K562 (cell line): ENCODE measurements at regions not wholly inside any gene's neighbourhood (a gene's known extent, or its start where the extent isn't known, plus 50 kb on each side); places are given as distances from the start of the nearest gene placed in this dataset.

Source experiments
- MAFK ChIP-seq: IDR thresholded peaks from 2 replicates; pipeline ENCODE4 v1.6.1; 2011; ENCODE audit warnings: low read length, improper control_type of control experiment
- MAX ChIP-seq: sonication (generic); formaldehyde crosslinking; IDR thresholded peaks from 2 replicates; pipeline ENCODE4 v1.9.0; 2022; ENCODE audit warnings: mild to moderate bottlenecking, missing genetic modification reagents
- MYC ChIP-seq, 2 experiments: fragments of 250-450 bp in 1 of 2; sonication (Bioruptor Pico) in 1 of 2; IDR thresholded peaks; 2 replicates each; pipeline versions ENCODE4 v1.5.1 to v1.6.1; 2012 to 2021; ENCODE audit warnings: low read depth in 2 of 2, borderline replicate concordance in 1 of 2, improper control_type of control experiment in 1 of 2, low read length in 1 of 2, mild to moderate bottlenecking in 1 of 2, moderate library complexity in 1 of 2
- NFRKB ChIP-seq: fragments of 450-650 bp; IDR thresholded peaks from 2 replicates; pipeline ENCODE4 v1.6.1; 2016; ENCODE audit warnings: low read depth
- SPI1 ChIP-seq: IDR thresholded peaks from 2 replicates; pipeline ENCODE4 v1.6.1; 2011; ENCODE audit warnings: low read depth, low read length, control low read depth, borderline replicate concordance
- TF ChIP-seq, protein P1 (sequence below), 3 experiments: IDR thresholded peaks in 2 of 3; conservative IDR thresholded peaks in 1 of 3; 2 replicates each; pipeline ENCODE4 v1.5.1; 2011 to 2012; ENCODE audit warnings: low read length in 3 of 3, mild to moderate bottlenecking in 3 of 3, control low read depth in 2 of 3, improper control_type of control experiment in 1 of 3, inconsistent platforms in 1 of 3, low read depth in 1 of 3, mixed read lengths in 1 of 3, moderate library complexity in 1 of 3; ENCODE audit not compliant: insufficient read depth in 2 of 3
- TF ChIP-seq, protein P2 (sequence below): sonication (generic); formaldehyde crosslinking; IDR thresholded peaks from 2 replicates; pipeline ENCODE4 v1.5.0; 2020; ENCODE audit warnings: missing genetic modification reagents
- TF ChIP-seq, protein P3 (sequence below): fragments of 450-650 bp; IDR thresholded peaks from 2 replicates; pipeline ENCODE4 v1.6.1; 2017; ENCODE audit warnings: antibody characterized with exemption, mild to moderate bottlenecking

GRCh38 chr3:73797311-73797710 is 172.6 kb upstream of the PDZRN3 start:
- TF ChIP-seq, protein P1, sequence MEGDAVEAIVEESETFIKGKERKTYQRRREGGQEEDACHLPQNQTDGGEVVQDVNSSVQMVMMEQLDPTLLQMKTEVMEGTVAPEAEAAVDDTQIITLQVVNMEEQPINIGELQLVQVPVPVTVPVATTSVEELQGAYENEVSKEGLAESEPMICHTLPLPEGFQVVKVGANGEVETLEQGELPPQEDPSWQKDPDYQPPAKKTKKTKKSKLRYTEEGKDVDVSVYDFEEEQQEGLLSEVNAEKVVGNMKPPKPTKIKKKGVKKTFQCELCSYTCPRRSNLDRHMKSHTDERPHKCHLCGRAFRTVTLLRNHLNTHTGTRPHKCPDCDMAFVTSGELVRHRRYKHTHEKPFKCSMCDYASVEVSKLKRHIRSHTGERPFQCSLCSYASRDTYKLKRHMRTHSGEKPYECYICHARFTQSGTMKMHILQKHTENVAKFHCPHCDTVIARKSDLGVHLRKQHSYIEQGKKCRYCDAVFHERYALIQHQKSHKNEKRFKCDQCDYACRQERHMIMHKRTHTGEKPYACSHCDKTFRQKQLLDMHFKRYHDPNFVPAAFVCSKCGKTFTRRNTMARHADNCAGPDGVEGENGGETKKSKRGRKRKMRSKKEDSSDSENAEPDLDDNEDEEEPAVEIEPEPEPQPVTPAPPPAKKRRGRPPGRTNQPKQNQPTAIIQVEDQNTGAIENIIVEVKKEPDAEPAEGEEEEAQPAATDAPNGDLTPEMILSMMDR (IDR thresholded peaks at IDR 0.05 in 2 of 3, conservative IDR thresholded peaks at IDR 0.05 in 1 of 3; ENCODE audit: insufficient read depth in 2 of 3, low read depth in 1 of 3, low read length in 3 of 3): no peak
- TF ChIP-seq, protein P2, sequence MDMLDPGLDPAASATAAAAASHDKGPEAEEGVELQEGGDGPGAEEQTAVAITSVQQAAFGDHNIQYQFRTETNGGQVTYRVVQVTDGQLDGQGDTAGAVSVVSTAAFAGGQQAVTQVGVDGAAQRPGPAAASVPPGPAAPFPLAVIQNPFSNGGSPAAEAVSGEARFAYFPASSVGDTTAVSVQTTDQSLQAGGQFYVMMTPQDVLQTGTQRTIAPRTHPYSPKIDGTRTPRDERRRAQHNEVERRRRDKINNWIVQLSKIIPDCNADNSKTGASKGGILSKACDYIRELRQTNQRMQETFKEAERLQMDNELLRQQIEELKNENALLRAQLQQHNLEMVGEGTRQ (CRISPR knock-in tag): no peak
- TF ChIP-seq MAX (CRISPR knock-in tag) (no peak), MYC (IDR thresholded peaks at IDR 0.05; ENCODE audit: low read depth, low read length) (no peak), MYC (CRISPR knock-in tag; IDR thresholded peaks at IDR 0.05; ENCODE audit: borderline replicate concordance, low read depth) (no peak), MAFK (no peak), NFRKB (no peak), SPI1 (no peak)
- TF ChIP-seq, protein P3, sequence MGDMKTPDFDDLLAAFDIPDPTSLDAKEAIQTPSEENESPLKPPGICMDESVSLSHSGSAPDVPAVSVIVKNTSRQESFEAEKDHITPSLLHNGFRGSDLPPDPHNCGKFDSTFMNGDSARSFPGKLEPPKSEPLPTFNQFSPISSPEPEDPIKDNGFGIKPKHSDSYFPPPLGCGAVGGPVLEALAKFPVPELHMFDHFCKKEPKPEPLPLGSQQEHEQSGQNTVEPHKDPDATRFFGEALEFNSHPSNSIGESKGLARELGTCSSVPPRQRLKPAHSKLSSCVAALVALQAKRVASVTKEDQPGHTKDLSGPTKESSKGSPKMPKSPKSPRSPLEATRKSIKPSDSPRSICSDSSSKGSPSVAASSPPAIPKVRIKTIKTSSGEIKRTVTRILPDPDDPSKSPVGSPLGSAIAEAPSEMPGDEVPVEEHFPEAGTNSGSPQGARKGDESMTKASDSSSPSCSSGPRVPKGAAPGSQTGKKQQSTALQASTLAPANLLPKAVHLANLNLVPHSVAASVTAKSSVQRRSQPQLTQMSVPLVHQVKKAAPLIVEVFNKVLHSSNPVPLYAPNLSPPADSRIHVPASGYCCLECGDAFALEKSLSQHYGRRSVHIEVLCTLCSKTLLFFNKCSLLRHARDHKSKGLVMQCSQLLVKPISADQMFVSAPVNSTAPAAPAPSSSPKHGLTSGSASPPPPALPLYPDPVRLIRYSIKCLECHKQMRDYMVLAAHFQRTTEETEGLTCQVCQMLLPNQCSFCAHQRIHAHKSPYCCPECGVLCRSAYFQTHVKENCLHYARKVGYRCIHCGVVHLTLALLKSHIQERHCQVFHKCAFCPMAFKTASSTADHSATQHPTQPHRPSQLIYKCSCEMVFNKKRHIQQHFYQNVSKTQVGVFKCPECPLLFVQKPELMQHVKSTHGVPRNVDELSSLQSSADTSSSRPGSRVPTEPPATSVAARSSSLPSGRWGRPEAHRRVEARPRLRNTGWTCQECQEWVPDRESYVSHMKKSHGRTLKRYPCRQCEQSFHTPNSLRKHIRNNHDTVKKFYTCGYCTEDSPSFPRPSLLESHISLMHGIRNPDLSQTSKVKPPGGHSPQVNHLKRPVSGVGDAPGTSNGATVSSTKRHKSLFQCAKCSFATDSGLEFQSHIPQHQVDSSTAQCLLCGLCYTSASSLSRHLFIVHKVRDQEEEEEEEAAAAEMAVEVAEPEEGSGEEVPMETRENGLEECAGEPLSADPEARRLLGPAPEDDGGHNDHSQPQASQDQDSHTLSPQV: no peak
